22Rv1 (cell line): ENCODE measurements at regions not wholly inside any gene's neighbourhood (a gene's known extent, or its start where the extent isn't known, plus 50 kb on each side); places are given as distances from the start of the nearest gene placed in this dataset.
"Not testable (repeated sequence)": the region's sequence is repeated elsewhere in the genome, so short reads cannot be mapped to it uniquely, and the experiment has no call there.

Experiments
- ZFX ChIP-seq: fragments of 450-650 bp; IDR thresholded peaks from 2 replicates; pipeline ENCODE4 v1.6.1; 2017; ENCODE audit warnings: antibody characterized with exemption, borderline replicate concordance
- TF ChIP-seq, protein P1 (sequence below): fragments of 450-650 bp; IDR thresholded peaks from 2 replicates; pipeline ENCODE4 v1.5.1; 2017; ENCODE audit warnings: mild to moderate bottlenecking

GRCh38 chr9:99670886-99671285, 150.8 kb upstream of the NR4A3 start:
- TF ChIP-seq, protein P1, sequence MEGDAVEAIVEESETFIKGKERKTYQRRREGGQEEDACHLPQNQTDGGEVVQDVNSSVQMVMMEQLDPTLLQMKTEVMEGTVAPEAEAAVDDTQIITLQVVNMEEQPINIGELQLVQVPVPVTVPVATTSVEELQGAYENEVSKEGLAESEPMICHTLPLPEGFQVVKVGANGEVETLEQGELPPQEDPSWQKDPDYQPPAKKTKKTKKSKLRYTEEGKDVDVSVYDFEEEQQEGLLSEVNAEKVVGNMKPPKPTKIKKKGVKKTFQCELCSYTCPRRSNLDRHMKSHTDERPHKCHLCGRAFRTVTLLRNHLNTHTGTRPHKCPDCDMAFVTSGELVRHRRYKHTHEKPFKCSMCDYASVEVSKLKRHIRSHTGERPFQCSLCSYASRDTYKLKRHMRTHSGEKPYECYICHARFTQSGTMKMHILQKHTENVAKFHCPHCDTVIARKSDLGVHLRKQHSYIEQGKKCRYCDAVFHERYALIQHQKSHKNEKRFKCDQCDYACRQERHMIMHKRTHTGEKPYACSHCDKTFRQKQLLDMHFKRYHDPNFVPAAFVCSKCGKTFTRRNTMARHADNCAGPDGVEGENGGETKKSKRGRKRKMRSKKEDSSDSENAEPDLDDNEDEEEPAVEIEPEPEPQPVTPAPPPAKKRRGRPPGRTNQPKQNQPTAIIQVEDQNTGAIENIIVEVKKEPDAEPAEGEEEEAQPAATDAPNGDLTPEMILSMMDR = not testable (repeated sequence)
- not testable (repeated sequence) for TF ChIP-seq ZFX
